GM19455 (cell line): ENCODE measurements at regions not wholly inside any gene's neighbourhood (a gene's known extent, or its start where the extent isn't known, plus 50 kb on each side); places are given as distances from the start of the nearest gene placed in this dataset.
"Not testable (repeated sequence)": the region's sequence is repeated elsewhere in the genome, so short reads cannot be mapped to it uniquely, and the experiment has no call there.

ENCODE experiments used
- ATAC-seq: cut with Tn5 transposase; IDR thresholded peaks from one replicate; pipeline ENCODE4 v1.9.1; 2021; ENCODE audit not compliant: unreplicated experiment

GRCh38 chr7:110412614-110413013 is 678.3 kb upstream of the LRRN3 start:
- ATAC-seq: no peak

DNA sequence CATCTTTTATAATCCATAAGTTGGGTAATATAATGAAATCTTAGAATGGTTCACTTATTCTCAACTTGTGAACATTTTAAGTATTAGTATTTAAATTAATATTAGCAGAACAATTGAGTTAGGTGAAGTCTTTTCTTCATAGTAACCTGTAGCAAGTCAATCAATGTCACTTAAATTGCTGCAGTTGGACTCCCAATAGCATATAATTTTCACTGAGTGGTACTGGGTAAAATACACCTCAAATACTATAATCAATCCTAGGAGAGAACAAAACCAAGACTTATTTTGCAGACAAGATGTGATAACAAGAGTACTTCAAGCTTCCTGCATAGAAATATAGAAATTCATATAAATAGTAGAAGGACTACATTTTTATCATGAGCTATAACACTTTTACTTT is 677.9 kb upstream of the LRRN3 start:
- ATAC-seq: no peak

GRCh38 chr7:110417611-110418010 is 673.3 kb upstream of the LRRN3 start:
- ATAC-seq: no peak

DNA sequence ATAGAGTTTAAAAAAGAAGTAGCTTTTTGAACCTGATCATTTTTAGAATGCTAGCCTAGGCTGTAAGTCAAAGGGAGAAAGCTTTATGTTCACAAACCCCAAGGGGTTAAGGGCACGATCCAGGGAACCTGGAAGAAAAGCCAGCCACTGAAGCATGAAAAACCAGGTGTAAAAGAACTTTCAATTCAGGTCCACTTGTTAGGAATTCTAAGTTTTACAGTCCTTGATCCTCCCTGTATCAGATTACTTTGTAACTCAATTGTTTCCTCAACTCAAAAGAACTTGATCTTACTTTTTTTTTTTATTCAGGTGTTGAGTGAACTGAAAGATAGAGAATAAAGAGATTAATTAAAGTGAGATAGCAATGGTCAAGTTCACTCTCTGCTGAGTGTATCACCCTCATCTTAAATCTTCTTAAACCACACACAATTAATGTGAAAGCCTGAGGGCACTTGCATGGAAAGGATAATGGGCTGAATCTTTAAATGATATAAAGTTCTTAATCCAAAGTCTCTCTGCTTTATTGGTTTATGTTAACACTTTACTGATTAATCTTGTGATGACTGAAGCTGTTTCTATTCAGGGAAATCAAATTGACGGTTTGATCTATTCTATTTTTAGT is 672.2 kb upstream of the LRRN3 start:
- ATAC-seq: no peak

- no peak for ATAC-seq
Observed at GRCh38 chr7:110420788-110421187, 670.1 kb upstream of the LRRN3 start.

GRCh38 chr7:110421490-110422241 is 669.3 kb upstream of the LRRN3 start:
- no peak for ATAC-seq

DNA sequence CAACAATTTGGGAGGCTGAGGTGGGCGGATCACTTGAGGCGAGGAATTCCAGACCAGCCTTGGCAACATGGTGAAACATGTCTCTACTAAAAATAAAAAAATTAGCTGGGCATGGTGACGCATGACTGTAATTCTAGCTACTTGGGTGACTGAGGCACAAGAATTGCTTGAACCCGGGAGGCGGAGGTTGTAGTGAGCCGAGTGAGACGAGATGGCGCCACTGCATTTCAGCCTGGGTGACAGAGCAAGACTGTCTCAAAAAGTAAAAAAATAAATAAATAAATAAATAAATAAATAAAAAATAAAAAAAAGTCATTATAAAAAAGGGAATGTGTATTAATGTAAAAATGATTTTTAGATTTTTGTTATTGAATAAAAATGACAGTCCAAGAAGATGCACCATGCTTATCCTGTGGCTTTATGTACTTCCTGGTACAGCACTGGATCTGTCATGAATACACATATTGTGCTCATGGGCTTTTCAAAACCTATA is 658.8 kb upstream of the LRRN3 start:
- ATAC-seq: no peak

GRCh38 chr7:110438926-110439325 is 652.0 kb upstream of the LRRN3 start:
- ATAC-seq: not testable (repeated sequence)

- ATAC-seq: peak; percentile 62
Observed at GRCh38 chr7:110442381-110442837, 648.5 kb upstream of the LRRN3 start.

GRCh38 chr7:110446658-110447057 is 644.3 kb upstream of the LRRN3 start:
- no peak for ATAC-seq

GRCh38 chr7:110448918-110449317 is 642.0 kb upstream of the LRRN3 start:
- no peak for ATAC-seq

GRCh38 chr7:110454713-110455112 is 636.2 kb upstream of the LRRN3 start:
- no peak for ATAC-seq

GRCh38 chr7:110461621-110462020 is 629.3 kb upstream of the LRRN3 start:
- ATAC-seq: no peak

DNA sequence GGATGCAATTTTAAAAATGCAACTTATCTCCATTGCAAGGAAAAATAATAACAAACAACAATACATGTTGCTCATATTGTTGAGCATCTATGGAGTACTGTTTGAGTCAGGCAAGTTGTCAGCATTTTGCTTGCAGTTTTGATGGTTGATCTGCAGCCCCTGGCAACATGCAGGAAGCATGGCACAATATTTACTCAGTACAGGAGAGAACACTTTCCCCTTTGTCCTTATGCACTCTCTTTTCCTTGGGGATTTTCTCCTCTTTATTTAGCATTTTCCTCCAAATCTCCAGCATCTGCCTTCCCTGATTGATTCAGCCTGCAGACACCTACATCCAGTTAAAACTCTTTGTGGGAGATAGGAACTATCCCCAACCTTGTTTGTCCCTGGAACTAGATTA is 620.5 kb upstream of the LRRN3 start:
- no peak for ATAC-seq

DNA sequence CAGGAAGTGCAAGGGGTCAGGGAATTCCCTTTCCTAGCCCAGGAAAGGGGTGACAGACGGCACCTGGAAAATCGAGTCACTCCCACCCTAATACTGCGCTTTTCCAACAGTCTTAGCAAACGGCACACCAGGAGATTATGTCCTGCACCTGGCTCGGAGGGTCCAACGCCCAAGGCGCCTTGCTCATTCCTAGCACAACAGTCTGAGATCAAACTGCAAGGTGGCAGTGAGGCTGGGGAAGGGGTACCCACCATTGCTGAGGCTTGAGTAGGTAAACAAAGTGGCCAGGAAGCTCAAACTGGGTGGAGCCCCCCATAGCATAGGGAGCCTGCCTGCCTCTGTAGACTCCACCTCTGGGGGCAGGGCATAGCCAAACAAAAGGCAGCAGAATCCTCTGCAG is 618.5 kb upstream of the LRRN3 start:
- not testable (repeated sequence) for ATAC-seq

DNA sequence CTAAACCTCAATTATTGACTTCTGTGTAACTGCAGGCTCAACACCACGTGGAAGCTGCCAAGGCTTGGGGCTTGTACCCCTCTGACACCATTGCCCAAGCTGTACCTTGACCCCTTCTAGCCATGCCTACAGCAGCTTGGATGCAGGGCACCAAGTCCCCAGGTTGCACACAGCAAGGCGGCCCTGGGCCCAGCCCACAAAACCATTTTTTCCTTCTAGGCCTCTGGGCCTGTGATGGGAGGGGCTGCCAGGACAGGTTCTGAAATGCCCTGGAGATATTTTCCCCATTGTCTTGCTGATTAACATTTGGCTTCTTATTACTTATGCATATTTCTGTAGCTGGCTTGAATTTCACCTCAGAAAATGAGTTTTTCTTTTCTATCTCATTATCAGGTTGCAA is 610.0 kb upstream of the LRRN3 start:
- ATAC-seq: no peak

- no peak for ATAC-seq
Observed at GRCh38 chr7:110483553-110483952, 607.4 kb upstream of the LRRN3 start.

GRCh38 chr7:110484356-110484755 is 606.6 kb upstream of the LRRN3 start:
- ATAC-seq: no peak

DNA sequence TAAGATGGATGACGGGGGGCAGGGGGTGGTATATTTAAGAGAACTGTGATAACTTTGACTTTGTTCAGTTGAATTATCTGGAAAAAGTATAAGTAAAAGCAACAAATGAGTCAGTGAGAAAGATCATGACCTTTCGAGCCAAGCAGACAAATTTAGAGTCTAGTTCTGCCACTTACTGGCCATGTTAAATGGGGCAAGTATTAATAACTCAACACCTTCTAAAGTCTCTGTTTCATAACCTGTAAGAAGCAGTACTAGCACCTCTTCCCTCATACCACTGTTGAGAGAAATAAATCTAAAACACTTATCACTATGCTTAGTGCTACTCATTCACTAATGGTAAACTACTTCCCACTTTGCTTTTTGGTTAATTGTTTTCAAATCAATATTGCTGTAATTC is 604.4 kb upstream of the LRRN3 start:
- no peak for ATAC-seq

DNA sequence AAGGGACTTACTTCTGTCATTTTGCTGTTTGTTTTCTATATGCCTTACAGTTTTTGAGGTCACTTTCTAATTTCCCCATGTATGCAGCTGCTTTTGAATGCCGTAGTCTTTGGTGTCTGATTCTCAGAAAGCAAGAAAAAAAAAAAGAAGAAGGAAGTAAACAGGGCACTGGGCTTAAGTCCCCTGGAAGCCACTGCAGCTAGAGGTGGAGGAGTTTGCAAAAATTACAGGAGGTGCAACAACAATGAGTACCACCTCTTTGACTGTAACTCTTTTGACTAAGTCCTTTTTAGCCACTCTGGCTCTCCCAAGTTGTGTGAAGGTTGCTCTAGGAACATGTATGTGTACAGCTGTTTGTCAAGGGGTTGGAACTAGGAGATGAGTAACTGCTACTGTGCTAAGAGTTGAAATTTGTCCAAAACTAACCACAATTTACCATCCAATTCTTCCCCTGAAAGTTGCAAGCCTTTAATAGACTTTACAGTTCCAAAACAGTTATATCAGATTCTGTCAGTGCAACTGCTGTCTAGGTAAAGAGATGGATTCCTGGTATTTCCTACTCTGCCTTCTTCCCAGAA is 588.0 kb upstream of the LRRN3 start:
- ATAC-seq: no peak

GRCh38 chr7:110507369-110507768 is 583.6 kb upstream of the LRRN3 start:
- ATAC-seq: no peak

DNA sequence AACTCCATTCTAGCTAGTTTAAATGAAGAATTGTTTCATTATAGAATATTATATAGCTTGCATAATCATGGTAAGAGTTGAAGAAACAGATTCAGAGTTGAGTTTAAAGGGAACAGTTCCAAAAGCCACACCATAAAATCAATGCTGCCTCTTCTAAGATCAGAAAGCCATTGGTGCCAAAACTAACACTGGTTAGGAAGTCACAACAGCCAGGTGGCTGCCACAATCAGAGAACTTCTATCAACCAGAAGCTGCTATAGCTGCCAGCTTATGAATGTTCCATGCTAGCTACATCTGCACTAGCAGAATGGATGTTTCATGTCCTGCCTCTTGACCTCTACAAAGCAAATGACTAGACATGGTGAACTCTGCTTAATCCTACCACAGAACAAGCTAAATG is 583.1 kb upstream of the LRRN3 start:
- ATAC-seq: no peak
